ENCODE measurements at regions not wholly inside any gene's neighbourhood (a gene's known extent, or its start where the extent isn't known, plus 50 kb on each side); places are given as distances from the start of the nearest gene placed in this dataset.

DNA sequence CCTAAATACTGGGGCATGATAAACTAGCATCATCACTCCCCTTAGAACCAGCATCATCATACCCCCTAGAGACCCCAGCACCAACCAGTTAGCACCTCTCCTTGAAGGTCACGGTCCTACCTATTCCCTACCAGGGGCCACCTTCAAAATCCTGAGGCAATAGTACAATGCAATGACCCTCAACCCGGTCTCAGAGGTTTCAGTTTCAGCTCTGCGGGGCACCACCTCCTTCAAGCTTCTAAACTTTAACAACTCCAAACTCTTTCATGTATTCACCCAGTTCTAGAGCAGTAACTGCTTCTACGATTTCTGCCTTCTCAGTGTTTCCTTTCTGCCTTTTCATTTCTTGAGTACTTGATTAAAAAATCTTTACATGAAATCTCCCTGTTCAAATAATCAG lies 130.1 kb upstream of the EPB41L4A start:
- no peak for TF ChIP-seq CTCF (IDR thresholded peaks at IDR 0.05)
- TF ChIP-seq, protein P1, sequence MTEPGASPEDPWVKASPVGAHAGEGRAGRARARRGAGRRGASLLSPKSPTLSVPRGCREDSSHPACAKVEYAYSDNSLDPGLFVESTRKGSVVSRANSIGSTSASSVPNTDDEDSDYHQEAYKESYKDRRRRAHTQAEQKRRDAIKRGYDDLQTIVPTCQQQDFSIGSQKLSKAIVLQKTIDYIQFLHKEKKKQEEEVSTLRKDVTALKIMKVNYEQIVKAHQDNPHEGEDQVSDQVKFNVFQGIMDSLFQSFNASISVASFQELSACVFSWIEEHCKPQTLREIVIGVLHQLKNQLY (CRISPR knock-in tag; IDR thresholded peaks at IDR 0.05): no peak
- TF ChIP-seq, protein P2, sequence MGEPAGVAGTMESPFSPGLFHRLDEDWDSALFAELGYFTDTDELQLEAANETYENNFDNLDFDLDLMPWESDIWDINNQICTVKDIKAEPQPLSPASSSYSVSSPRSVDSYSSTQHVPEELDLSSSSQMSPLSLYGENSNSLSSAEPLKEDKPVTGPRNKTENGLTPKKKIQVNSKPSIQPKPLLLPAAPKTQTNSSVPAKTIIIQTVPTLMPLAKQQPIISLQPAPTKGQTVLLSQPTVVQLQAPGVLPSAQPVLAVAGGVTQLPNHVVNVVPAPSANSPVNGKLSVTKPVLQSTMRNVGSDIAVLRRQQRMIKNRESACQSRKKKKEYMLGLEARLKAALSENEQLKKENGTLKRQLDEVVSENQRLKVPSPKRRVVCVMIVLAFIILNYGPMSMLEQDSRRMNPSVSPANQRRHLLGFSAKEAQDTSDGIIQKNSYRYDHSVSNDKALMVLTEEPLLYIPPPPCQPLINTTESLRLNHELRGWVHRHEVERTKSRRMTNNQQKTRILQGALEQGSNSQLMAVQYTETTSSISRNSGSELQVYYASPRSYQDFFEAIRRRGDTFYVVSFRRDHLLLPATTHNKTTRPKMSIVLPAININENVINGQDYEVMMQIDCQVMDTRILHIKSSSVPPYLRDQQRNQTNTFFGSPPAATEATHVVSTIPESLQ (CRISPR knock-in tag; IDR thresholded peaks at IDR 0.05): no peak

Data from WTC11 (cell line).